ENCODE measurements at regions not wholly inside any gene's neighbourhood (a gene's known extent, or its start where the extent isn't known, plus 50 kb on each side); places are given as distances from the start of the nearest gene placed in this dataset.

- no peak overlapping the region for H3K27ac ChIP-seq
- ChIA-PET POLR2A (ENCODE audit: low non-redundant PET) (no interaction called here), CTCF (interaction anchor here (0.6 kb wide), 1 partner anchor 12 kb away, joined by 3 read pairs; no protein-coding TSS in a partner anchor)
- no peak for DNase-seq (ENCODE audit: low spot score)
- TF ChIP-seq, protein P1, sequence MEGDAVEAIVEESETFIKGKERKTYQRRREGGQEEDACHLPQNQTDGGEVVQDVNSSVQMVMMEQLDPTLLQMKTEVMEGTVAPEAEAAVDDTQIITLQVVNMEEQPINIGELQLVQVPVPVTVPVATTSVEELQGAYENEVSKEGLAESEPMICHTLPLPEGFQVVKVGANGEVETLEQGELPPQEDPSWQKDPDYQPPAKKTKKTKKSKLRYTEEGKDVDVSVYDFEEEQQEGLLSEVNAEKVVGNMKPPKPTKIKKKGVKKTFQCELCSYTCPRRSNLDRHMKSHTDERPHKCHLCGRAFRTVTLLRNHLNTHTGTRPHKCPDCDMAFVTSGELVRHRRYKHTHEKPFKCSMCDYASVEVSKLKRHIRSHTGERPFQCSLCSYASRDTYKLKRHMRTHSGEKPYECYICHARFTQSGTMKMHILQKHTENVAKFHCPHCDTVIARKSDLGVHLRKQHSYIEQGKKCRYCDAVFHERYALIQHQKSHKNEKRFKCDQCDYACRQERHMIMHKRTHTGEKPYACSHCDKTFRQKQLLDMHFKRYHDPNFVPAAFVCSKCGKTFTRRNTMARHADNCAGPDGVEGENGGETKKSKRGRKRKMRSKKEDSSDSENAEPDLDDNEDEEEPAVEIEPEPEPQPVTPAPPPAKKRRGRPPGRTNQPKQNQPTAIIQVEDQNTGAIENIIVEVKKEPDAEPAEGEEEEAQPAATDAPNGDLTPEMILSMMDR (conservative IDR thresholded peaks at IDR 0.05; ENCODE audit: low read depth), result no peak
Observed at GRCh38 chr4:24703298-24703697, 92.1 kb upstream of the SOD3 start.

GRCh38 chr4:24704149-24704548 is 91.2 kb upstream of the SOD3 start:
- H3K27ac ChIP-seq, result no peak overlapping the region
- TF ChIP-seq, protein P1 (conservative IDR thresholded peaks at IDR 0.05; ENCODE audit: low read depth), result no peak
- DNase-seq (ENCODE audit: low spot score), result no peak
- POLR2A ChIA-PET (ENCODE audit: low non-redundant PET), result no interaction called here
- CTCF ChIA-PET, result interaction anchor here (0.6 kb wide), 1 partner anchor 13 kb away, joined by 3 read pairs; no protein-coding TSS in a partner anchor

- TF ChIP-seq, protein P1 (conservative IDR thresholded peaks at IDR 0.05; ENCODE audit: low read depth), result no peak
- H3K27ac ChIP-seq, result no peak overlapping the region
- ChIA-PET CTCF (no interaction called here), POLR2A (ENCODE audit: low non-redundant PET) (no interaction called here)
- DNase-seq (ENCODE audit: low spot score), result no peak
Observed at GRCh38 chr4:24705016-24705753, 90.2 kb upstream of the SOD3 start.

DNA sequence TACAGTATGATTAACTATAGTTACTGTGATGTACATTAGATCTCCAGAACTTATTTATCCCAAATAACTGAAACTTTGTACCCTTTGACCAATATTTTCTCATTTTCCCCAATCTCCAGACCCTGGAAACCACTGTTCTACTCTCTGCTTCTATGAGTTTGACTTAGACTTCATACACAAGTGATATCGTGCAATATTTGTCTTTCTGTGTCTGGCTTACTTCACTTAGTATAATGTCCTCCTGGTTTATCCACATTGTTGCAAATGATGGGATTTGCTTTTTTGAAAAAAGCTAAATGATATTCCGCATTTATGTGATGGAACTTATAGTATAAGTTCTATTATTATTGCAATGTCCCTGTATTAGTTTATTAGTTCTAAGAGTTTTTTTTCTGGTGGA is 81.8 kb upstream of the SOD3 start:
- DNase-seq (ENCODE audit: low spot score), result no peak
- ChIA-PET POLR2A (ENCODE audit: low non-redundant PET) (no interaction called here), CTCF (interaction anchor here (0.6 kb wide), 1 partner anchor 63 kb away, joined by 4 read pairs; no protein-coding TSS in a partner anchor)

DNA sequence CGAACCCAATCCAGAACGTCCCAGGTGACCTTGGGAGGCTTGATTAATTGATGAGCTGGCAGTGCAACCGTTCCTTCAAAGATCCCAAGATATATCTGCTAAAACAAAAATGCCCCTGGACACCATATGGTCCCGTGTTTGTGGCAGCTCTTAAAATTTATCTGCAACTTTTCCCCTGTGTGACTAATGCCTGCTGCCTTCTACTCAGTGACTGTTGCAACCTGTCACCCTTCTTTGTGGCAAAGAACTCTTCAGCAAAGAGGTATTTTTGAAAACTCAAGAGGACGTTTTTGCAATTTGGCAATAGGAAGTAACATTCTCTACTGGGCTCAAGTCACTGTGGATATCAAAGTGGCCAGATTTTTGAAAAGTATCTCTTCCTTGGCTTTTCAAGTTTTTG is 75.8 kb upstream of the SOD3 start:
- DNase-seq (ENCODE audit: low spot score), result no peak
- POLR2A ChIA-PET (ENCODE audit: low non-redundant PET), result no interaction called here
- TF ChIP-seq, protein P1 (conservative IDR thresholded peaks at IDR 0.05; ENCODE audit: low read depth), result no peak
- CTCF ChIA-PET, result no interaction called here
- H3K27ac ChIP-seq, result no peak overlapping the region

More for the DNA sequence above, 81.8 kb upstream of the SOD3 start:
- TF ChIP-seq, protein P1 (conservative IDR thresholded peaks at IDR 0.05; ENCODE audit: low read depth), result no peak
- H3K27ac ChIP-seq, result no peak overlapping the region

GRCh38 chr4:24720436-24720835 is 74.9 kb upstream of the SOD3 start:
- ChIA-PET POLR2A (ENCODE audit: low non-redundant PET) (no interaction called here), CTCF (interaction anchor here (0.6 kb wide), 1 partner anchor 21 kb away, joined by 3 read pairs; no protein-coding TSS in a partner anchor)
- DNase-seq (ENCODE audit: low spot score), result no peak
- H3K27ac ChIP-seq, result no peak overlapping the region
- TF ChIP-seq, protein P1 (conservative IDR thresholded peaks at IDR 0.05; ENCODE audit: low read depth), result no peak
